Nephron progenitor cell (in vitro differentiated cells): ENCODE measurements at regions not wholly inside any gene's neighbourhood (a gene's known extent, or its start where the extent isn't known, plus 50 kb on each side); places are given as distances from the start of the nearest gene placed in this dataset.
"Not testable (repeated sequence)": the region's sequence is repeated elsewhere in the genome, so short reads cannot be mapped to it uniquely, and the experiment has no call there.

ENCODE experiments used
- DNase-seq: peaks from one replicate; pipeline ENCODE4 v3.0.0; 2021
- H3K27ac Mint-ChIP-seq: 2 replicates; pipeline ENCODE4 v1.8.0; 2021; ENCODE audit warnings: mild to moderate bottlenecking, moderate library complexity, mixed read lengths
- H3K27me3 Mint-ChIP-seq: 2 replicates; pipeline ENCODE4 v1.8.0; 2021; ENCODE audit warnings: mild to moderate bottlenecking, low read depth, mixed read lengths; ENCODE audit not compliant: poor library complexity
- H3K36me3 Mint-ChIP-seq: 2 replicates; pipeline ENCODE4 v1.8.0; 2021; ENCODE audit warnings: low read depth, mixed read lengths
- H3K4me1 Mint-ChIP-seq: 2 replicates; pipeline ENCODE4 v1.8.0; 2021; ENCODE audit warnings: mixed read lengths
- H3K4me3 Mint-ChIP-seq: 2 replicates; pipeline ENCODE4 v1.8.0; 2021; ENCODE audit warnings: mild to moderate bottlenecking, moderate library complexity, mixed read lengths
- H3K9me3 Mint-ChIP-seq: 2 replicates; pipeline ENCODE4 v1.8.0; 2021; ENCODE audit warnings: mild to moderate bottlenecking, moderate library complexity, mixed read lengths
- TF ChIP-seq, protein P1 (sequence below): fragments of 200-600 bp; sonication (generic); IDR thresholded peaks from 2 replicates; pipeline ENCODE4 v1.5.0; 2021; ENCODE audit warnings: antibody characterized with exemption

DNA sequence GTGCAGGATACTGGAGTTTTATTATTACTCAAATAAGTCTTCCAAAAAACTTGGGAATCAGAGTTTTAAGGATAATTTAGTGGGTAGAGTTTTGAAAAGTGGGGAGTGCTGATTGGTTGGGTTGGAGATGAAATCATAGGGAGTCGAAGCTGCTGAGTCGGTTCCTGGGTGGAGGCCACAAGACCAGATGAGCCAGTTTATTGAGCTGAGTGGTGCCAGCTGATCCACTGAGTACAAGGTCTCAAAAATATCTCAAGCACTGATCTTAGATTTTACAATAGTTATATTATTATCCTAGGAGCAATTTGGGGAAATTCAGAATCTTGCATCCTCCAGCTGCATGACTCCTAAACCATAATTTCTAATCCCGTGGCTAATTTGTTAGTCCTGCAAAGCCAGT is 804.9 kb upstream of the SEMA6A start:
- TF ChIP-seq, protein P1, sequence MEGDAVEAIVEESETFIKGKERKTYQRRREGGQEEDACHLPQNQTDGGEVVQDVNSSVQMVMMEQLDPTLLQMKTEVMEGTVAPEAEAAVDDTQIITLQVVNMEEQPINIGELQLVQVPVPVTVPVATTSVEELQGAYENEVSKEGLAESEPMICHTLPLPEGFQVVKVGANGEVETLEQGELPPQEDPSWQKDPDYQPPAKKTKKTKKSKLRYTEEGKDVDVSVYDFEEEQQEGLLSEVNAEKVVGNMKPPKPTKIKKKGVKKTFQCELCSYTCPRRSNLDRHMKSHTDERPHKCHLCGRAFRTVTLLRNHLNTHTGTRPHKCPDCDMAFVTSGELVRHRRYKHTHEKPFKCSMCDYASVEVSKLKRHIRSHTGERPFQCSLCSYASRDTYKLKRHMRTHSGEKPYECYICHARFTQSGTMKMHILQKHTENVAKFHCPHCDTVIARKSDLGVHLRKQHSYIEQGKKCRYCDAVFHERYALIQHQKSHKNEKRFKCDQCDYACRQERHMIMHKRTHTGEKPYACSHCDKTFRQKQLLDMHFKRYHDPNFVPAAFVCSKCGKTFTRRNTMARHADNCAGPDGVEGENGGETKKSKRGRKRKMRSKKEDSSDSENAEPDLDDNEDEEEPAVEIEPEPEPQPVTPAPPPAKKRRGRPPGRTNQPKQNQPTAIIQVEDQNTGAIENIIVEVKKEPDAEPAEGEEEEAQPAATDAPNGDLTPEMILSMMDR: no peak
- no peak overlapping the region for H3K27ac Mint-ChIP-seq
- H3K36me3 Mint-ChIP-seq: no peaks in the 10 kb centered on the region
- H3K4me3 Mint-ChIP-seq: no peak overlapping the region
- H3K4me1 Mint-ChIP-seq: no peaks in the 10 kb centered on the region
- DNase-seq: no peak
- no peaks in the 10 kb centered on the region for H3K9me3 Mint-ChIP-seq
- H3K27me3 Mint-ChIP-seq: no peaks in the 10 kb centered on the region

DNA sequence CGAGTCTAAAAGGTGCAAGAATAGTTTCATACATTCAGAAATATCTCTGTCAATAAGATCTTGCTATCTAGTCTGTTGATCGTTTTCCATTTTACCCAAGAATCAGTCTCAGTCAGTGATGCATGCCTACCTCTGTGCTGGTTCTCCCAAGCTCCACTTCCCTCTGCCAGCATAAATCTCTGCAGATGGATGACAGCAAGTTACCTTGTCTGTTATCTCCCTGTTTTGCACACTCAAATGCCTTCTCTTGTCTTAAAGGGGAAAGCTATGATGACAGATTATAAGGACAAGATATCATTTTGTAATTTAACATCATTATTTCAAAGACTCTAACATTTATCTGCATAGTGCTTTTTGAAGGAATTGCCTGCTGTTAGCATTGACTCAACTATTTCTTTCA is 802.1 kb upstream of the SEMA6A start:
- Mint-ChIP-seq H3K36me3 (no peaks in the 10 kb centered on the region), H3K27me3 (no peaks in the 10 kb centered on the region), H3K27ac (no peak overlapping the region), H3K4me3 (no peak overlapping the region), H3K4me1 (no peaks in the 10 kb centered on the region), H3K9me3 (peaks cover 7% of the 10 kb centered on the region)
- DNase-seq: no peak
- TF ChIP-seq, protein P1: no peak

DNA sequence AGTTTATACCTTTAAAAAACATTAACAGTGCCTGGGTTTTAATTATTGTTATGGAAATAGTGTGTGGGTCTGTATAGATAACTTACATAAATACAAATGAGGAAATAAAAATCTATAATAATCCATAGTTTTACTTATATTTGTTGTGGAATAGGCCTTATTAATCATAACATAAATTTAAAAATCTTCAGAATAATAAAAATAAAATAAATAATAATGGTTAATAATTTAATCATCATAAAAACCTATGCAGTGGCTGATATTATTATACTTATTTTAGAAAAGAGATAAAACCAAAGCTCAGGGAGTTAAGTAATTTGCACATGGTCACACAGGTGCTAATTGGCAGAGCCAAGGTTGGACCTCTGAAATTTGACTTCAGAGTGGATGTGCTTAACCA is 785.3 kb upstream of the SEMA6A start:
- no peak overlapping the region for H3K27ac Mint-ChIP-seq

DNA sequence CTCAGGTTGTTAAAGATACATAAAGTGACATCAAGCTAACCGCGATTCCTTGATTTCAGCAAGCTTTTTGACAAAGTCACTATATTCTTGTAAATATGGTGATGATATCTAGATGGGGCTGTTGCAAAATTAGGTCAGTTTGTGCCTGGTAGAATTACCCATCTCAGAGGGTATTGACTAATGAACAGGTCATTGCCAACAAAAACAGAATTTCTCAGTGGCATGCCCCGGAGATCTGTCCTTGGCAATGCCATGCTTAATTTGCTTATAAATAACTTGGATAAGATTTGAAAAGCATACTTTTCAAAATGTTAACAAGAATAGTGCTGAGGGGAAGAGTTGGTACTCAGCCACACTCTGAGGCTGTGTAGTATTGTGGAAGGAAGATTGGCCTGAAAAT is 783.3 kb upstream of the SEMA6A start:
- H3K27ac Mint-ChIP-seq: no peak overlapping the region
- no peak for DNase-seq
- H3K9me3 Mint-ChIP-seq: peaks cover 5% of the 10 kb centered on the region

More for the DNA sequence above, 785.3 kb upstream of the SEMA6A start:
- Mint-ChIP-seq H3K4me3 (no peak overlapping the region), H3K9me3 (peaks cover 5% of the 10 kb centered on the region), H3K27me3 (no peaks in the 10 kb centered on the region), H3K36me3 (no peaks in the 10 kb centered on the region), H3K4me1 (no peaks in the 10 kb centered on the region)
- TF ChIP-seq, protein P1: no peak
- no peak for DNase-seq

DNA sequence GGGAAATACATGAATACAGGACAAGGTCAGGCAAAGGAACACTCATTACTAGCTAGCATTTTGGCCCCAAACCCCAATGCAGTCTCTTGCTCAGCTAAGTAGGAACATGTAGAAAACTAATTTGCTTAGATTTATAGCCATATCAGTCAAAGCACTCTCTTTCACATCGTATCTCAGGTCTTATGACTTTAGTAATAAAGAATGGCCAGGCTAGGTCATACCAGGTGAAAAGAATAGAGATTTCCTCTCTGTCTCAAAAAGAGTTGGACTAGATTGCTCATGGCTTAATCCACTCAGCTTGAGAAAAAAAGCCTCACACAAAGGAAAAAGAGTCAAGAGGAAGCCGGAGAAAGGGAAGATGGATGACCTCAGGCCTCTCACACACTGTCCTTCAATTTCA is 772.7 kb upstream of the SEMA6A start:
- TF ChIP-seq, protein P1: no peak
- no peak for DNase-seq
- H3K4me3 Mint-ChIP-seq: no peak overlapping the region
- H3K9me3 Mint-ChIP-seq: peaks cover 20% of the 10 kb centered on the region
- H3K4me1 Mint-ChIP-seq: peaks cover 39% of the 10 kb centered on the region
- H3K27ac Mint-ChIP-seq: peak overlapping the region; percentile 46
- peaks cover 20% of the 10 kb centered on the region for H3K36me3 Mint-ChIP-seq
- no peaks in the 10 kb centered on the region for H3K27me3 Mint-ChIP-seq

More for the DNA sequence above, 783.3 kb upstream of the SEMA6A start:
- Mint-ChIP-seq H3K27me3 (no peaks in the 10 kb centered on the region), H3K4me1 (no peaks in the 10 kb centered on the region), H3K36me3 (no peaks in the 10 kb centered on the region), H3K4me3 (no peak overlapping the region)
- TF ChIP-seq, protein P1: no peak

DNA sequence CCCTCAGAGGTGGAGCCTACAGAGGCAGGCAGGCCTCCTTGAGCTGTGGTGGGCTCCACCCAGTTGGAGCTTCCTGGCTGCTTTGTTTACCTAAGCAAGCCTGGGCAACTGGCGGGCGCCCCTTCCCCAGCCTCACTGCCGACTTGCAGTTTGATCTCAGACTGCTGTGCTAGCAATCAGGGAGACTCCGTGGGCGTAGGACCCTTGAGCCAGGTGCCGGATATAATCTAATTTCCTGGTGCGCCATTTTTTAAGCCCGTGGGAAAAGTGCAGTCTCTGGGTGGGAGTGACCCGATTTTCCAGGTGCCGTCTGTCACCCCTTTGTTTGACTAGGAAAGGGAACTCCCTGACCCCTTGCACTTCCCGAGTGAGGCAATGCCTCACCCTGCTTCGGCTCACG is 769.1 kb upstream of the SEMA6A start:
- peaks cover 25% of the 10 kb centered on the region for H3K9me3 Mint-ChIP-seq
- peak overlapping the region; percentile 86 for H3K27ac Mint-ChIP-seq
- H3K27me3 Mint-ChIP-seq, H3K4me3 Mint-ChIP-seq: not testable (repeated sequence)
- H3K4me1 Mint-ChIP-seq: peaks cover 32% of the 10 kb centered on the region
- peaks cover 20% of the 10 kb centered on the region for H3K36me3 Mint-ChIP-seq
- peak; percentile 15 for DNase-seq
